ENCODE measurements at regions not wholly inside any gene's neighbourhood (a gene's known extent, or its start where the extent isn't known, plus 50 kb on each side); places are given as distances from the start of the nearest gene placed in this dataset.

- Histone ChIP-seq H3K4ac (ENCODE audit: low read length) (no peak overlapping the region), H3K4me3 (ENCODE audit: low read length in 2 of 2) (no peak overlapping the region), H2AFZ (ENCODE audit: low read length) (no peak overlapping the region), H4K91ac (ENCODE audit: low read depth, low read length, poor library complexity) (no peak overlapping the region), H3K18ac (ENCODE audit: low read length) (peak overlapping the region; percentile 2), H3K27me3 (ENCODE audit: control insufficient read depth in 3 of 3, insufficient read depth in 3 of 3, low read depth in 1 of 3, low read length in 3 of 3) (peaks cover 0 to 1% (median 0%) of the 10 kb centered on the region in 3 experiments), H3K27ac (replicated peaks; ENCODE audit: low read length) (no peak overlapping the region), H3K4me1 (ENCODE audit: control insufficient read depth in 2 of 2, insufficient read depth in 1 of 2, low read depth in 1 of 2, low read length in 2 of 2) (peaks cover 0 to 11% of the 10 kb centered on the region in 2 donors), H2BK15ac (ENCODE audit: low read length) (no peak overlapping the region), H3K23ac (ENCODE audit: low read depth, low read length, poor library complexity) (no peak overlapping the region), H3K9ac (ENCODE audit: low read depth, low read length, poor library complexity) (no peak overlapping the region), H3K36me3 (replicated peaks in 1 of 2; ENCODE audit: control insufficient read depth in 2 of 2, insufficient read depth in 2 of 2, low read length in 2 of 2) (peaks cover 0 to 3% of the 10 kb centered on the region in 2 donors), H3K4me2 (ENCODE audit: insufficient read depth, low read length, poor library complexity, severe bottlenecking) (no peak overlapping the region), H2AK5ac (ENCODE audit: low read depth, low read length) (no peak overlapping the region), H3K14ac (ENCODE audit: low read length) (no peak overlapping the region), H3K79me1 (ENCODE audit: low read depth, low read length) (no peaks in the 10 kb centered on the region), H4K8ac (ENCODE audit: low read depth, low read length) (no peak overlapping the region), H3K9me3 (replicated peaks in 1 of 2; ENCODE audit: control insufficient read depth in 2 of 2, insufficient read depth in 1 of 2, low read depth in 1 of 2, low read length in 2 of 2) (peaks cover 0 to 8% of the 10 kb centered on the region in 2 donors), H2BK5ac (ENCODE audit: low read length) (no peak overlapping the region), H2BK120ac (ENCODE audit: low read depth, low read length) (no peak overlapping the region), H2BK12ac (ENCODE audit: low read length) (no peak overlapping the region)
- no CpG with 5 or more reads among the region's 5 CpGs for WGBS, 2 donors (ENCODE audit: extremely low coverage in 2 of 2, insufficient read length in 2 of 2, insufficient replicate concordance in 1 of 2)
- no peak for DNase-seq (ENCODE audit: low spot score)
Observed at GRCh38 chr22:49075150-49075549, 752.5 kb downstream of the BRD1 start.

DNA sequence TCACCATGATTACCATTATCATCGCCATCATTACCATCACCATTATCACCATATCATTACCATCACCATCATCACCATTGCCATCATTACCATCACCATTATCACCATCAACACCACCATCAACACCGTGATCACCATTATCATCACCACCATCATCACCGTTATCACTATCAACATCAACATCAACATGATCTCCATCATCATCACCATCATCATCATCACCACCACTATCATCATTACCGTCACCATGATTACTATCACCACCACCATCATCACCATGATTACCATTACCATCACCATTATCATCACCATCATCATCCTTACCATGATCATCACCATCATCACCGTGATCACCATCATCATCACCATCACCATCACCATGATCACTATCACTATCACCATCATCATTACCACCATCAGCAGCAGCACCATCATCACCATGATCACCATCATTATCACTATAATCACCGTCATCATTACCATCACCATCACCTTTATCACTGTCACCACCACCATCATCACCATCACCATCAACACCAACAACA lies 753.7 kb downstream of the BRD1 start:
- H3K27me3 ChIP-seq (ENCODE audit: control insufficient read depth in 3 of 3, insufficient read depth in 3 of 3, low read depth in 1 of 3, low read length in 3 of 3): peaks cover 0 to 1% (median 0%) of the 10 kb centered on the region in 3 experiments
- peak overlapping the region; percentile 53 for H3K9ac ChIP-seq (ENCODE audit: low read depth, low read length, poor library complexity)
- H3K9me3 ChIP-seq (replicated peaks in 1 of 2; ENCODE audit: control insufficient read depth in 2 of 2, insufficient read depth in 1 of 2, low read depth in 1 of 2, low read length in 2 of 2): peaks cover 0 to 8% of the 10 kb centered on the region in 2 donors
- H2BK15ac ChIP-seq (ENCODE audit: low read length): no peak overlapping the region
- H3K18ac ChIP-seq (ENCODE audit: low read length): no peak overlapping the region
- H3K4ac ChIP-seq (ENCODE audit: low read length): no peak overlapping the region
- H3K4me3 ChIP-seq (ENCODE audit: low read length in 2 of 2): no peak overlapping the region
- H3K4me2 ChIP-seq (ENCODE audit: insufficient read depth, low read length, poor library complexity, severe bottlenecking): no peak overlapping the region
- H3K14ac ChIP-seq (ENCODE audit: low read length): no peak overlapping the region
- 100% methylated on average over 1 to 3 of the region's 6 CpGs for WGBS, 2 donors (ENCODE audit: extremely low coverage in 2 of 2, insufficient read length in 2 of 2, insufficient replicate concordance in 1 of 2)
- peak overlapping the region; percentile 80 for H4K91ac ChIP-seq (ENCODE audit: low read depth, low read length, poor library complexity)
- H2AK5ac ChIP-seq (ENCODE audit: low read depth, low read length): no peak overlapping the region
- DNase-seq (ENCODE audit: low spot score): no peak
- H3K23ac ChIP-seq (ENCODE audit: low read depth, low read length, poor library complexity): no peak overlapping the region
- H3K27ac ChIP-seq (replicated peaks; ENCODE audit: low read length): no peak overlapping the region
- H3K4me1 ChIP-seq (ENCODE audit: control insufficient read depth in 2 of 2, insufficient read depth in 1 of 2, low read depth in 1 of 2, low read length in 2 of 2): peaks cover 0 to 11% of the 10 kb centered on the region in 2 donors
- H3K36me3 ChIP-seq (replicated peaks in 1 of 2; ENCODE audit: control insufficient read depth in 2 of 2, insufficient read depth in 2 of 2, low read length in 2 of 2): peaks cover 0 to 3% of the 10 kb centered on the region in 2 donors
- H4K8ac ChIP-seq (ENCODE audit: low read depth, low read length): no peak overlapping the region
- H3K79me1 ChIP-seq (ENCODE audit: low read depth, low read length): no peaks in the 10 kb centered on the region
- H2BK5ac ChIP-seq (ENCODE audit: low read length): no peak overlapping the region
- H2AFZ ChIP-seq (ENCODE audit: low read length): no peak overlapping the region
- H2BK12ac ChIP-seq (ENCODE audit: low read length): no peak overlapping the region
- no peak overlapping the region for H2BK120ac ChIP-seq (ENCODE audit: low read depth, low read length)

DNA sequence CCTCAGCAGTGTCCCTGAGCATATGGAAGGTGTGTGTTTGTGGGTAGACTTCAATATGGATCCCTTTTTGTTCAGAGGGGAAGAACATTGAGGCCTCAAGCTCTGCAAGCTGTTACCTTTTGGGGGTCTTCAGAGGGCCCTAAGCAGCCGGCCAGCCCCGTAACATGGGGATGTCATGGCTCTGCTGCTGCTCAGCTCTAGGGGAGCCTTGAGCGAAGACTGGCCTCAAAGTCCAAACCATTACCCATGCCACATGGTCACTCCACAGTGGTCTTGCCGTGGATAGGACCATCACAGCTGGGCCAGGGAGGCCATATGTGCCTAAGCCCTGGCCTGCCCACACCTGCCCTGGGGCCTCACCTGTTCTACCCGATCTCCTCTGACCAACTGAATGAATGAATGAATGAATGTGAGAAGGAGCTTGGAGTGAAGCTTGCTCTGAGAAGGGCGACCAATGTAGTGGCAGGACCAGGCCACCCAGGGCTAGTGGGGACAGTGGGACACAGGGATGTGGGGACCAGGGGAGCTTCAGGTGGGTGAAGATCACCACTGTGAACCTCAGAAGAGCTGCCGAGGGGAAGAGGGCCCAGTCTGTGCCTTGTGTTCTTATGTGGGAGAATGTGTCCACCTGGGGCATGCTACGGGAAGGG lies 754.6 kb downstream of the BRD1 start:
- Histone ChIP-seq H3K27me3 (ENCODE audit: control insufficient read depth in 3 of 3, insufficient read depth in 3 of 3, low read depth in 1 of 3, low read length in 3 of 3) (peaks cover 0 to 1% (median 0%) of the 10 kb centered on the region in 3 experiments), H3K4me1 (ENCODE audit: control insufficient read depth in 2 of 2, insufficient read depth in 1 of 2, low read depth in 1 of 2, low read length in 2 of 2) (peaks cover 0 to 11% of the 10 kb centered on the region in 2 donors), H2AFZ (ENCODE audit: low read length) (no peak overlapping the region), H2AK5ac (ENCODE audit: low read depth, low read length) (peak overlapping the region; percentile 53), H3K27ac (replicated peaks; ENCODE audit: low read length) (no peak overlapping the region), H3K36me3 (replicated peaks in 1 of 2; ENCODE audit: control insufficient read depth in 2 of 2, insufficient read depth in 2 of 2, low read length in 2 of 2) (peaks cover 0 to 3% of the 10 kb centered on the region in 2 donors), H4K8ac (ENCODE audit: low read depth, low read length) (no peak overlapping the region), H3K23ac (ENCODE audit: low read depth, low read length, poor library complexity) (no peak overlapping the region), H3K4me3 (ENCODE audit: low read length in 2 of 2) (peak overlapping the region in 1 of 2 donors; percentile 38), H4K91ac (ENCODE audit: low read depth, low read length, poor library complexity) (no peak overlapping the region), H3K14ac (ENCODE audit: low read length) (no peak overlapping the region), H2BK12ac (ENCODE audit: low read length) (peak overlapping the region; percentile 32), H2BK120ac (ENCODE audit: low read depth, low read length) (peak overlapping the region; percentile 56), H3K18ac (ENCODE audit: low read length) (peak overlapping the region; percentile 81), H2BK15ac (ENCODE audit: low read length) (peak overlapping the region; percentile 41), H3K4ac (ENCODE audit: low read length) (no peak overlapping the region), H3K4me2 (ENCODE audit: insufficient read depth, low read length, poor library complexity, severe bottlenecking) (no peak overlapping the region), H2BK5ac (ENCODE audit: low read length) (no peak overlapping the region), H3K9me3 (replicated peaks in 1 of 2; ENCODE audit: control insufficient read depth in 2 of 2, insufficient read depth in 1 of 2, low read depth in 1 of 2, low read length in 2 of 2) (peaks cover 0 to 8% of the 10 kb centered on the region in 2 donors), H3K79me1 (ENCODE audit: low read depth, low read length) (no peaks in the 10 kb centered on the region), H3K9ac (ENCODE audit: low read depth, low read length, poor library complexity) (no peak overlapping the region)
- DNase-seq (ENCODE audit: low spot score): no peak
- no CpG with 5 or more reads among the region's 8 CpGs for WGBS, 2 donors (ENCODE audit: extremely low coverage in 2 of 2, insufficient read length in 2 of 2, insufficient replicate concordance in 1 of 2)

- Histone ChIP-seq H3K14ac (ENCODE audit: low read length) (no peak overlapping the region), H3K79me1 (ENCODE audit: low read depth, low read length) (no peaks in the 10 kb centered on the region), H3K4me3 (ENCODE audit: low read length in 2 of 2) (no peak overlapping the region), H3K18ac (ENCODE audit: low read length) (no peak overlapping the region), H2AFZ (ENCODE audit: low read length) (no peak overlapping the region), H2BK15ac (ENCODE audit: low read length) (no peak overlapping the region), H3K4ac (ENCODE audit: low read length) (no peak overlapping the region), H3K27ac (replicated peaks; ENCODE audit: low read length) (no peak overlapping the region), H3K4me2 (ENCODE audit: insufficient read depth, low read length, poor library complexity, severe bottlenecking) (no peak overlapping the region), H3K9ac (ENCODE audit: low read depth, low read length, poor library complexity) (no peak overlapping the region), H3K36me3 (replicated peaks in 1 of 2; ENCODE audit: control insufficient read depth in 2 of 2, insufficient read depth in 2 of 2, low read length in 2 of 2) (peaks cover 0 to 3% of the 10 kb centered on the region in 2 donors), H2BK5ac (ENCODE audit: low read length) (no peak overlapping the region), H3K27me3 (ENCODE audit: control insufficient read depth in 3 of 3, insufficient read depth in 3 of 3, low read depth in 1 of 3, low read length in 3 of 3) (peaks cover 0 to 1% (median 0%) of the 10 kb centered on the region in 3 experiments), H3K23ac (ENCODE audit: low read depth, low read length, poor library complexity) (no peak overlapping the region), H4K8ac (ENCODE audit: low read depth, low read length) (no peak overlapping the region), H2BK120ac (ENCODE audit: low read depth, low read length) (no peak overlapping the region), H4K91ac (ENCODE audit: low read depth, low read length, poor library complexity) (no peak overlapping the region), H3K9me3 (replicated peaks in 1 of 2; ENCODE audit: control insufficient read depth in 2 of 2, insufficient read depth in 1 of 2, low read depth in 1 of 2, low read length in 2 of 2) (peaks cover 0 to 8% of the 10 kb centered on the region in 2 donors), H3K4me1 (ENCODE audit: control insufficient read depth in 2 of 2, insufficient read depth in 1 of 2, low read depth in 1 of 2, low read length in 2 of 2) (peaks cover 0 to 2% of the 10 kb centered on the region in 2 donors), H2AK5ac (ENCODE audit: low read depth, low read length) (no peak overlapping the region), H2BK12ac (ENCODE audit: low read length) (no peak overlapping the region)
- no CpG with 5 or more reads among the region's 7 CpGs for WGBS, 2 donors (ENCODE audit: extremely low coverage in 2 of 2, insufficient read length in 2 of 2, insufficient replicate concordance in 1 of 2)
- DNase-seq (ENCODE audit: low spot score): peak; percentile 14
Observed at GRCh38 chr22:49070501-49070900, 757.2 kb downstream of the BRD1 start.
